ENCODE measurements at regions not wholly inside any gene's neighbourhood (a gene's known extent, or its start where the extent isn't known, plus 50 kb on each side); places are given as distances from the start of the nearest gene placed in this dataset.

DNA sequence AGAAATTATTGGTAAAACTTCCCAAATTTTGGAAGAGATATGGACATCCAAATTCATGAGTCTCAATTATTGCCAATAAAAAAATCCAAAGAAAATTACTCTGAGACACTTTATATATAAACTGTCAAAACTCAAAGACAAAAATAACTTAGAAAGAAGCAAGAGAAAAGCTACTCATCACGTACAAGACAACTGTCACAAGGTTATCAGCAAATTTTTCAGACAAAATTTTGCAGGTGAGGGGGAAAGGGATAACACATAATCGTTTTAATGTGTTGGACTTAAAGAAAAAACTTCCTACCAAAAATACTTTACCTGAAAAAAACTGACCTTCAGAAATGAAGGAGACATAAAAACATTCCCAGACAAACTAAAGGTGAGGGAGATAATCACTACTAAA, 272.5 kb downstream of the THBS2 start:
- intact Hi-C loops (cut with micrococcal nuclease; ENCODE audit: unreplicated experiment), result no loop called here
- Mint-ChIP-seq H3K36me3 (ENCODE audit: insufficient read depth, unreplicated experiment) (no peaks in the 10 kb centered on the region), H3K4me1 (ENCODE audit: low read depth, unreplicated experiment) (no peaks in the 10 kb centered on the region), H3K9me3 (ENCODE audit: unreplicated experiment) (peaks cover 11% of the 10 kb centered on the region), H3K27me3 (ENCODE audit: insufficient read depth, unreplicated experiment) (peaks cover 8% of the 10 kb centered on the region), H3K4me3 (ENCODE audit: unreplicated experiment) (no peak overlapping the region), H3K27ac (ENCODE audit: unreplicated experiment) (no peak overlapping the region)
- Histone ChIP-seq H3K36me3 (ENCODE audit: control insufficient read depth, insufficient read depth, low read length) (no peaks in the 10 kb centered on the region), H3K9me3 (no peaks in the 10 kb centered on the region), H3K4me1 (no peaks in the 10 kb centered on the region), H3K4me3 (ENCODE audit: low read depth, low read length) (no peak overlapping the region), H3K27me3 (replicated peaks; ENCODE audit: control insufficient read depth, insufficient read depth, low read length) (no peaks in the 10 kb centered on the region)
- TF ChIP-seq, protein P1, sequence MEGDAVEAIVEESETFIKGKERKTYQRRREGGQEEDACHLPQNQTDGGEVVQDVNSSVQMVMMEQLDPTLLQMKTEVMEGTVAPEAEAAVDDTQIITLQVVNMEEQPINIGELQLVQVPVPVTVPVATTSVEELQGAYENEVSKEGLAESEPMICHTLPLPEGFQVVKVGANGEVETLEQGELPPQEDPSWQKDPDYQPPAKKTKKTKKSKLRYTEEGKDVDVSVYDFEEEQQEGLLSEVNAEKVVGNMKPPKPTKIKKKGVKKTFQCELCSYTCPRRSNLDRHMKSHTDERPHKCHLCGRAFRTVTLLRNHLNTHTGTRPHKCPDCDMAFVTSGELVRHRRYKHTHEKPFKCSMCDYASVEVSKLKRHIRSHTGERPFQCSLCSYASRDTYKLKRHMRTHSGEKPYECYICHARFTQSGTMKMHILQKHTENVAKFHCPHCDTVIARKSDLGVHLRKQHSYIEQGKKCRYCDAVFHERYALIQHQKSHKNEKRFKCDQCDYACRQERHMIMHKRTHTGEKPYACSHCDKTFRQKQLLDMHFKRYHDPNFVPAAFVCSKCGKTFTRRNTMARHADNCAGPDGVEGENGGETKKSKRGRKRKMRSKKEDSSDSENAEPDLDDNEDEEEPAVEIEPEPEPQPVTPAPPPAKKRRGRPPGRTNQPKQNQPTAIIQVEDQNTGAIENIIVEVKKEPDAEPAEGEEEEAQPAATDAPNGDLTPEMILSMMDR (IDR thresholded peaks at IDR 0.05; ENCODE audit: insufficient read depth in 1 of 2, low read depth in 1 of 2, low read length in 1 of 2, severe bottlenecking in 1 of 2, unreplicated experiment in 1 of 2), result no peak
- CTCF ChIA-PET, result no interaction called here
- POLR2A ChIA-PET, result no interaction called here
- BruUV-seq (replicated peaks), result no TSS peak
- no peak for DNase-seq

DNA sequence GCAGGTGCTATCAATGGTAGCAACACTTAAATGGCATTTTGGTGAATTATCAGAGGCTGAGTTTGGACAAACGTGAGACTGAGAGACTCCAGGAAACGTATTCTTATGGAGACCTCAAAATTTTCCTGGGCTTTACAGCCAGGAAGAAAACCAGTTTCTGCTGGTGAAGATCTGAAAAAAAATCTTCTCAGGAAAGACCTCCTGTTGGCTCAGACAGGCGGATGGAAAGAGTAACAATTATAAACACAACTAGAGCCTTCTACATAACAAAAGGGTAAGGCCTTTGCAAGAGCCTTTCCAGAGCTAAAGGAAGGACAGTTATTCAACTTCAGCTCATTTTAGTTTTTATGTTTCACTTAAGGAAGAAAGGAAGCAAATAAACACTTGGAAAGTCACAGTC, 274.4 kb downstream of the THBS2 start:
- Histone ChIP-seq H3K27me3 (replicated peaks; ENCODE audit: control insufficient read depth, insufficient read depth, low read length) (no peaks in the 10 kb centered on the region), H3K36me3 (ENCODE audit: control insufficient read depth, insufficient read depth, low read length) (no peaks in the 10 kb centered on the region), H3K9me3 (no peaks in the 10 kb centered on the region), H3K4me3 (ENCODE audit: low read depth, low read length) (no peak overlapping the region), H3K4me1 (no peaks in the 10 kb centered on the region)
- H3K36me3 Mint-ChIP-seq (ENCODE audit: insufficient read depth, unreplicated experiment), result no peaks in the 10 kb centered on the region
- ChIA-PET POLR2A (no interaction called here), CTCF (no interaction called here)
- intact Hi-C loops (cut with micrococcal nuclease; ENCODE audit: unreplicated experiment), result no loop called here
- no peak overlapping the region for H3K4me3 Mint-ChIP-seq (ENCODE audit: unreplicated experiment)
- TF ChIP-seq, protein P1 (IDR thresholded peaks at IDR 0.05; ENCODE audit: insufficient read depth in 1 of 2, low read depth in 1 of 2, low read length in 1 of 2, severe bottlenecking in 1 of 2, unreplicated experiment in 1 of 2), result no peak
- no TSS peak for BruUV-seq (replicated peaks)
- no peaks in the 10 kb centered on the region for H3K4me1 Mint-ChIP-seq (ENCODE audit: low read depth, unreplicated experiment)
- H3K9me3 Mint-ChIP-seq (ENCODE audit: unreplicated experiment), result peaks cover 11% of the 10 kb centered on the region
- peaks cover 8% of the 10 kb centered on the region for H3K27me3 Mint-ChIP-seq (ENCODE audit: insufficient read depth, unreplicated experiment)
- no peak overlapping the region for H3K27ac Mint-ChIP-seq (ENCODE audit: unreplicated experiment)
- DNase-seq, result no peak

DNA sequence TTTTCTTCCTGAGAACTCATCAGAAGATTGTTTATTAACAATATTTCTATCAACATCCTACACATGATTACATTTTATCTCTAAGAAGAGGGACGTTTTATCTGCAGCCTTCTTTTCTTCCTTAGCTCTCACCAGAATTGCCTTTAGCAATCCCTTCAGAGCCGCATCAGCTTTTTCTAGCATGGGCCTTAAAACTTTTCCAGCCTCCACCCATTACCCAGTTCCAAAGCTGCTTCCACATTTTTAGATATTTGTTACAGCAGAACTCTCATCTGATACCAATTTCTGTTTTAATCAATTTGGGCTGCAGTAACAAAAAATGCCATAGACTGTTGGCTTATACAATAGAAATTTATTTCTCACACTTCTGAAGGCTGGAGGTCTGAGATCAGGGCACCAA, 281.5 kb downstream of the THBS2 start:
- Histone ChIP-seq H3K36me3 (ENCODE audit: control insufficient read depth, insufficient read depth, low read length) (no peaks in the 10 kb centered on the region), H3K4me1 (no peaks in the 10 kb centered on the region), H3K27me3 (replicated peaks; ENCODE audit: control insufficient read depth, insufficient read depth, low read length) (no peaks in the 10 kb centered on the region), H3K4me3 (ENCODE audit: low read depth, low read length) (no peak overlapping the region), H3K9me3 (no peaks in the 10 kb centered on the region)
- Mint-ChIP-seq H3K27me3 (ENCODE audit: insufficient read depth, unreplicated experiment) (peaks cover 10% of the 10 kb centered on the region), H3K4me3 (ENCODE audit: unreplicated experiment) (no peak overlapping the region), H3K4me1 (ENCODE audit: low read depth, unreplicated experiment) (no peaks in the 10 kb centered on the region), H3K27ac (ENCODE audit: unreplicated experiment) (no peak overlapping the region), H3K9me3 (ENCODE audit: unreplicated experiment) (no peaks in the 10 kb centered on the region), H3K36me3 (ENCODE audit: insufficient read depth, unreplicated experiment) (no peaks in the 10 kb centered on the region)
- DNase-seq, result no peak
- intact Hi-C loops (cut with micrococcal nuclease; ENCODE audit: unreplicated experiment), result no loop called here
- TF ChIP-seq, protein P1 (IDR thresholded peaks at IDR 0.05; ENCODE audit: insufficient read depth in 1 of 2, low read depth in 1 of 2, low read length in 1 of 2, severe bottlenecking in 1 of 2, unreplicated experiment in 1 of 2), result no peak
- ChIA-PET CTCF (no interaction called here), POLR2A (no interaction called here)
- BruUV-seq (replicated peaks), result no TSS peak
